GM21717 (cell line): ENCODE measurements at regions not wholly inside any gene's neighbourhood (a gene's known extent, or its start where the extent isn't known, plus 50 kb on each side); places are given as distances from the start of the nearest gene placed in this dataset.

Experiments
- ATAC-seq: cut with Tn5 transposase; IDR thresholded peaks from one replicate; pipeline ENCODE4 v1.9.1; 2021; ENCODE audit warnings: mild to moderate bottlenecking, moderate library complexity; ENCODE audit not compliant: unreplicated experiment

DNA sequence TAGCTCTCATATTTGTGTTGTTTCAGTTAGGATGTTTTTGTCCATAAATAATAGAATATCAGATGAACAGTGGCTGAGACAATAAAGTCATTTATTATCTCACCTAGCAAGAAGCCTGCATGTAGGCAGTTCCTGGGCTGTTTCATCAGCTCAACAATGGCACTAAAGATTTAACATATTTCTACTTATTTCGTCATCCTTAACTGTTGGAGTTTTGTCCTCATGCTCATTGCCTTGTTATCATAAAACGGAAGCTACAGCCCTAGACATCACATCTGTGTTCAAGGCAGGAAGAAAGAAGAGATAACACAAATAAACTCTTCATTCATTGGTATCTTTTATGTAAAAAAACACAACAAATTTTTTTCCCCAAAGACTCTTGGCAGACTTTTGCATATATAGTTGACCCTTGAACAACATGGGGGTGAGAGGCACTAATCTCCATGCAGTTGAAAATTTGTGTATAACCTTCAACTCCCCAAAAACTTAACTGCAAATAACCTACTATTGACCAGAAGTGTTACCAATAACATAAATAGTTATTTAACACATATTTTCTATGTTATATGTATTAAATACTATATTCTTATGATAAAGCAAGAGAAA, 277.2 kb upstream of the ADRA1B start:
- ATAC-seq: no peak

DNA sequence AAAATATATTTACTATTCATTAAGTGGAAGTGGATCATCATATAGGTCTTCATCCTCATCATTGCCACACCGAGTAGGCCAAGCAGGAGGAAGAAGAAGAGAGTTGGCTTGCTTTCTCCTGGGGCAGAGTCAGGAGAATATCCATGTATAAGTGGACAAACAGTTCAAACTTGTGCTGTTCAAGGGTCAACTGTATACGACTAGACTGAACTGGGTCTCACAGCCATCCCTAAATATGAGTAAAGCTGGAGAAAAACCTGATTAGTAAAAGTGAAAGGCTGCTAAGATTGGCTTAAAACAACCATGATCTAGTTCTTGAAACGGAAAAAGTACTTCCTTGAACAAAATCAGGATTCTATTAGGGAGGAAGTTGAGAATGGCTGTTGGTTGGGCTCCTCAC, 276.7 kb upstream of the ADRA1B start:
- ATAC-seq: no peak

DNA sequence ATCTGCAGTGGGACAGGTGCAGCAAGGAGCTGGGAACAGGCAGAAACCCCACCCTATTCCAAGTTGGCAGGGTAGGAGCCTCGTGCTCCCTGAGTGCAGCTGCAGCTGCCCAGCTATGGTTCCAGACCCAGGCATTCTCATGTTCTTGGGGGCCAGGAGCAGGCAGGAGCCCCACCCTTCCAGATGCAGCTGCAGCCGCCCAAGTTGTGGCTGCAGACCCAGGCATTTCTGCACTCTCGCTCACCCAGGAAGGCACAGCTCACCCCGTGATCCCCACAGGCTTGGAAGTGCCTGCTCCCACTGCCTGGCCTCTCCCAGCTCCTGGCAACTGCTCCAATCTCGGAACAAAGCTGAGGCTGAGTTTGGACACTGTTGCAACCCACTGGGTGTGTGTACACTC, 275.8 kb upstream of the ADRA1B start:
- ATAC-seq: no peak

DNA sequence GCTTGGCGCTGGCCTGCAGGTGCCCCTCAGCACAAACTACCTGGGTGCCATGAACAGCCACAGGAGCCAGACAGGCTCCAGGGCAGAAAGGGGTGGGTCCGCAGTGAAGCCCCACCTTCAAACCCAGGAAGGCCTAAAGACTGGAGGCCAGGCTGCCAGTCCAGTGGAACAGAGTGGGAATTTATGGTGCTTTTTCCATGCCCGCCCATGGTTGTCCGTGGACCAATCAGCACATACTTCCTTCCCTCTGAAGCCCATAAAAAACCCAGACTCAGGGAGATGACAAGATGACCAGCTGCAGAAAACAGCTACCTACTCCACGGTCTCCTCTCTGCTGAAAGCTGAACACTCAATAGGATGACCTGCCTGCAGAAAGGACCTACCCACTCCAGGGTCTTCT, 275.4 kb upstream of the ADRA1B start:
- no peak for ATAC-seq

DNA sequence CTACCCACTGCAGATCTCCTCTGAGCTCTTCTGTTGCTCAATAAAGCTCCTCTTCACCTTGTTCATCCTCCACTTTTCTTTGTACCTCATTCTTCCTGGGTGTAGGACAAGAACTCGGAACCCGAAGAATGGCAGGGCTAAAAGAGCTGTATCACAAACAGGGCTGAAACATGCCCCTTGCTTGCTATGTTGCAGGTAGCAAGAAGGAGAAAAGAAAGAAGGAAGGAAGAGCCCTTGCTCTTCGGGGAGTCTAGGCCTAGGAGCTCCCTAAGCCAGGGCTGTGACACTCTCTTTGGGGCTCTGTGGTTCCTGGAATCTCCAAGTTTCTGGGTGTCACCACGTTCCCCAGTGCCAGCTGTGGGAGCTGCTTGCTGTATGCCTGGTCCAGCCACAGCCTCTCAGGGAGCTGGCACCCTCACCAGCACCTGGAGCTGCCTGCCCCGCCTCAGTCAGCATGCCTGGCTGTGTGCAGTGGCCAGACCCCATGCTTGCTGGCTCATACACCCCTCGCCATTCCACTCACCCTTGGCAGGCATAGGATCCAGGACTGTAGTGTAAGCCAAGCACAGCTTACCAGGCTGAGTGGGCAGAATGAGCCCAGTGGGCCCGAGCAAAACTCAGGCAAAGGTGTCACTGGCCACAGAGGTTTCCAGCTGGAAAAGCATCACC, 274.8 kb upstream of the ADRA1B start:
- no peak for ATAC-seq

DNA sequence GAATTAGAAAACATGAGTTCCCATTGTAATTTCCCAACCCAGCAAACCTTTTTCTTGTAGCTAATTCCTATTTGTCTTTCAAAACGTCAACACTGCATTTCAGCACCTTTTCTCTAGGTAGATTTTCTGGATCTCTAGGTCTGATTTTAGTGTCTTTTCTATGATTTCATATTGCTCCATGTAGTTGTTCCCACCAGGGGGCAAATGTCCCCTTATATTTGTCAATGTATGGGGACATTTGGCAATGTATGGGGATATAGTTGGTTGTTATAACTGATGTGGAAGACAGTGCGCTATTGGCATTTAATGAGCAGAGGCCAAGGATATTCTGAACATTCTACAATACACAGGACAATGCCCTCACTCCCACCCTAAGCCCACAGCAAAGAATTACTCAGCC, 273.9 kb upstream of the ADRA1B start:
- no peak for ATAC-seq

DNA sequence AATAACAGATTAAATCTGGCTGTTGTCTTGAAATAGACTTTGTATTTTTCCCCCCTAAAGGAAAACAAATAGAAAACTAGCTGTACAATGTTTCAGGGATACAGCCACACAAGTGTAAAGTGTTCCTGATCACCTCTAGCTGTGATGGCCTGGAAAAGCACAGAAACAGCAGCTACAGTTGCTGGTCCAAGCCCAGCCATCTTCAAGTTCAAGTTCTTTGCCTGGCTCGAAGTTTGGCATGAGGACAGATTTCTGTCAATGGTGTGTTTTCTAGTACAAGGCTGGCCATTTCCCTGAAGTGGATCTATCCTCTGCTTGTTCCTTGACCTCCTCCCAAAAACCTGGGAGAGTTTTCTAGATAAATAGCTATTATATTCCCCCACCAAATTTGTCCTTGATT, 272.2 kb upstream of the ADRA1B start:
- ATAC-seq: no peak

DNA sequence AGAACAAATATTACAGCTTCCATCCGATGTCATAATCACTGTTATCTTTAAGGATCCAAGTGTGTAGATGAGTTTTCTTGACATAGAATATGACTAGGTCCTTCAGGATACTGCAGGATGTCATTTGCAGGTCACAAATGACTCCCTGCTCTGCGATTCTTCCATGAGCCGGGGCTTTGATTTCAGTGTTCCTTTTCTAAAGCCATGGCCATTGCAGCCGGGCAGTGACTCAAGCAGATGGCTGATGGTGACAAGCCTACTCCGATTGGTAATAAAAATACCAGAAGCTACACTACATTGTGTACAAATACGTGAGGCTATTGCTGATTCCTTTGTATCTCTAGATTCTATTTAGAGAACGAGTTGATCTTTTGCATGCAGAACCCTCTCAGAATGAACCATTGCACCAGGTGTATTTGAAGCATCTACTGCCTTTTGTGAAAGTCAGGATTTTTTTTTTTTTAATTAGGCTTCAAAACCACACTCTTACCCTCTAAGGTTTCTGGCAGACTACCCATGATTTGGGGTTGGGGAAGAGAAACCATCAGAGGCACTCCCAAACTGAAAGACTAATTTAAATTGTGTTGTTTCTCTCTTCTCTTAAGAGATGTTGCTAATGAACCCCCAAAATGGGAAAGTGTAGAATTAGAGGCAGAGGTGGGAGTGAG, 271.0 kb upstream of the ADRA1B start:
- ATAC-seq: no peak

DNA sequence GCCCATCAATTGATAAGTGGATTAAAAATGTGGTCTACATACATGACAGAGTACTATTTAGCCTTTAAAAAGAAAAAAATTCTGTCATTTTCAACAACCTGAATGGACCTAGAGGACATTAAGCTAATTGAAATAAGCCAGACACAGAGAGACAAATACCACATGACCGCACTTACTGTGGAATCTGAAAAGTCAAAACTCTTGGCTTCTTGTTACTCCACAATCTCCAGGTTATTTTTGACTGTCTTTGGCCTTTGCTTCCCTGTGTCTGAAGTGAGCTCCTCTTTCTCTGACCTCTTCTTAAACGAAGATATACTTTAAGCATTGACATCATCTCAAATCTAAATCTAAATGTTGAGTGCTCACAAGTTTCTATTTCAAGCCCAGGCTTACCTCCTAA, 265.5 kb upstream of the ADRA1B start:
- ATAC-seq: no peak

DNA sequence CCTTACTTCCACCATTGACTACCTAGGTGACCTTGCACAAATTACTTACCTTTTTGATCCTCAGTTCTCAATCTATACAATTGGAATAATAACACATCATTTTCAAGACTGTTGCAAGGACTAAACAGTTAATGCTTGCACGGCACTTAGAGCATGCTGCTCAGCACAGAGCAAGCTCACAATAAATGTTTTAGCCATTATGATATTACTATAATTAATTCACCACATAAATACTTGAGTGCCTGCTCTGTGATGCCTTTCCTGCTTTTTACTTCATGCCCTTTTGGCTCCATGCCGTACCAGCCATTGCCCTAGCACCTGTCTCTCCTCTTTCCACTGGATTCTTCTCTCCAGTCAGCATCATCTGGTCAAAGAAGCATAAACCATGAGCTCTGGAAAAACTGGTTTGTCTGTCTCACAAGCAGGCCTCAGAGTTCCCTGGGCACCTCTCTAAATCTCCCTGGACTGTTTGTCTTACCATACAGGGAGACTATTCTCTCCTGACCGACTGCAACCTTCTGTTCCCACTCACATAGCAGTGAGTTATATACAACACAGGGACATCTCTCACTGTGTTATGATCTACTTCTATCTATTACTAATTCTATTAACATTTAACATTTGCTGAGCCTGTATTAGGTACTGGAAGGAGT, 260.4 kb upstream of the ADRA1B start:
- ATAC-seq: no peak

DNA sequence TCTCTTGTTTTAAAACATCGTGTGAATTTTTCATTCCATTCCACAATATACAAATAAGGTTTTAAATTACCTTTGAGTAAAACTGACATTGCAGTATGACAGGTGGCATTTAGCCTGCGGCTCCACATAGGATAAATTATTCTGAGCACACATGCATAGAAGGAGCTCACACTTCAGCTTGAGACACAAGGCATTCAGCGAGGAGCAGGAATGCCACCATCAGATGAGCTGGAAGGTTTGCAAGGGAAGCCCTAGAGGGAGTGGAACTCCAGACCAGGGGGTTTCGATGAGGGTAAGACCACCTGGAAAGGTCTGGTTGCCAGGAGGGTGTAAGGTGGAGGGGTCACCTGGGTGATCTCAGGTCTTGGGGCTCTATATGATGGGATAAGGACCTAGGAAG, 259.0 kb upstream of the ADRA1B start:
- no peak for ATAC-seq

DNA sequence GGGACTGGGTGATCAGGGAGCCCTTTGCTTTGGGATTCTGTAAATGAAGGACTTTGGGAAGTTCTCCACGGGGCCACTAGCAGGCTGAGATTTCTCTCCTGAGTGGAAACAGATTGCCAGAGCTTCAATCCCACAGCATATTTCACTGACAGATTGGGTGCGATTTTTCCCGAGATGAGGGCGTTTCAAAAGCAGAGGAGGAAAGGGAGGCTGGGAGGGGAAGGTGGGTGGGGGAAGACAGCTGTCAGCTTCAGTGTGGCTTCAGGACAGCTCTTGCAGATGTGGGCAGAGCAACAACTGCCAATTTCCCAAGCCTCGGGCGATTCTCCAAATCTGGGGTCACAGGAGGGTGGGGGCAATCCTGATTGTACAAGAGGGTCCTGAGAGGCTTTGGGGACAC, 258.5 kb upstream of the ADRA1B start:
- ATAC-seq: no peak

DNA sequence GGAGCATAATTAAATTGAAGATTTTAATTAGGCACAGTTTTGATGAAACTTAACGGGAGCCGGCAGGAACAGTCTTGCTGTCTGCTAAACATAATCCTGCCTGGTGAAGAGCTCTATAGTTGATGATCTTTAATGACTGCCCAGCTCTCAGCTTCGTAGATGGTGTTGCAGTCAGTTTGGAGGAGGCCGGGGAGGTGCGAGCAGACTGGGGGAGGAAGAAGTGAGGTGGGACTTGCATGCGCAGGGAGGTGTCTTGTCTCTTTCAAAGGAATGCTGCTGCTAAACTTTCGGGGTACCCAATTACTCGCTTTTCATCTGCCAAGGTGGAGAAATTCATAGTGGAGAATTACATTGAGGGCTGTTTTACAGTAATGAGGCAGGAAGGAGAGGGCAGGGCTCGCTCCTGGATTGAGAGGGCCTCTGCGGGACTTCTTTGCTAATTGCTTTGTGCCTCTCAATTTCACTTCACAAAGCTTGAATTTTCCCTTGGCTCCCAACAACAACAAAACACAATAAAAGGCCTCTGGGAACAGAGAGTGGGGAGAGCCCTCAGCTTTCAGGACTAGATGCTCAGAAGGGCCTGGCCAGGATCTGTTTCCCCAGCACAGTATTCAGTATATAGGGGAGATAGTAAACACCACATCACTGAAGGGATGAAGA, 257.9 kb upstream of the ADRA1B start:
- no peak for ATAC-seq

DNA sequence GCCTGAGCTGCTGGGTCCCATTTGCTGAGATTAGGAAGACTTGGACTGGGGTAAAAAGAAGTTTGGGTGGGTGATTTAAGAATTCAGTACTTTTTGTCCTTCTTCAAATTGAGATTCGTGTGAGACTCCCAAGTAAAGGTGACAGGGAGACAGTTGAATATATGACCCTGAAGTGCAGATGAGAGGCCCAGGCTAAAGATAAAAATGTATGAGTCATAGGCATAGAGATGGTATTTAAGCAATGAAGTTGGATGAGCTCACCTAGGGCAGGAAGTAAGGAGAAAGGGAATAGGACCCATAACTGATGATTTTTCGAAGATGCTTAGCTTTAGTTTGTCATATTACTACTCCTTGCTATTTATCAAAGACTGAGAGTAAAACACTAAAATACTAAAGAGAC, 255.9 kb upstream of the ADRA1B start:
- no peak for ATAC-seq

DNA sequence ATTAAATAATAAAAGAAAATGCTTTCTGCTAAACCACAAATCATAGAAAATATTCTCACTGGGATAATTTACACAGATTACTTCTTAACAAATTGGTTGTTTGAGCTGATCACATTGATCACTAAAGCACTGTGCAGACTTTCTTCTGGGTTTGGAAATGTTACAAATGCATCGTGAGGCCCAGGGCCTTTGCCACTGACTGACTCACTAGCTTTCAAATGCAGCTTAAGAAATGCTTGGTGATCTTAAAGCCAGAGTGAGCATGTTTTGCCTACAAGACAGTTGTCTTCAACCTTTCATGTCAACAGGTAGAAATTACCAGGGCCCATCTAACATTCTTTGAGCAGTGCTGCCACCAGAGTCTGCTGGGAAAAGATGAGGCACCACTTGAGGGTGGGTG, 252.3 kb upstream of the ADRA1B start:
- ATAC-seq: no peak

DNA sequence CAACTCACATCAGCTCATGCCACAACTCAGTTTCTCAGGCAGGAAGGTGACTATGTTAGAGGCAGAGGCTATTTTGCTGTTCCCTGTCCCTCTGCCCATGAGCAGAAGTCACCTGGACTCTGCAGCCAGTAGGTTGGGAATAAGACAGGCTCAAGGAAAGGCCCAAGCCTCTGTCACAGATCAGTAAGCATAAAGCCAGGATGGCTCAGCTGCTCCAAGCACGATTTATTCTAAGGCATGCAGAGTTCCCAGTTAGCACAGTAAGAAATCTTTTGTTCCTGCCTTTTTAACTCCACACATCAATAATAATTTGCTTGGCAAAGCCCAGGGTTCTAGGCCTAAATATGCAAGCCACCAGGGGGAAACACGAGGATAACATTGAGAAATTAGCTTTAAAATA, 249.0 kb upstream of the ADRA1B start:
- no peak for ATAC-seq

DNA sequence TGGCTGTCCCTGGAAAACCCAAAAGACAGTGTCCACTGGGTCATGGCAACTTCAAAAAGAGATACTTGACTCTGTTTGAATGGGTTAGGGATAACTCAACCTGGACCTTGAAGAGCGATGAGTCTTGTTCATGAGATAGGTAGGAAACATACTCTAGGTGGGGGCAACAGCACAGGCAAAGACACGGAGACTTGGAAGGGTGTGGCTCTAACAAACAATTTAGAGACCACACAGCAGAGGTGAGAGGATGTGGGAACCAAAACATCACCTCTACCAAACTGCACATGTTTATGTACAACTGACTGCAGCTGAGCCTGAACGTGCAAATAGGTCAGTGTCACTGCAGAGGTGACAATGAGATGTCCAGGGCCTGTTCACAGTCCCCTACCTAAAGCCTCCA, 247.7 kb upstream of the ADRA1B start:
- ATAC-seq: no peak

DNA sequence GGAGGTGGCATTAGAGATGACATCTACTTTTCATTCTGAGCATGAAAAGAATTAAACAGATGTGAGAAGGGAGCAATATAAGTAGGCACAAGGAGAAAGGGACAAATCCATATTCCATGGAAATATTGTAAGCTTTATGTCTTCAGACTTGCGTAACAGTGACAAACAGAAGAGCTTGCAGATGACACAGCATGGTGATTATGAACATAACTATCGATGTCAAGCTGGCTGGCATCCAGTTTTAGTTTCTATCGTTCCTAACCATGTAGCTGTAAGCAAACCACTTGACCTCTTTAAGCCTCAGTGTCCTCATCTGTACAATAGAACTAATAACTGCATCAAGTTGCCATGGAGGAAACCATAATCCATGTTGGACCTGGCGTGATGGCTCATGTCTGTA, 246.7 kb upstream of the ADRA1B start:
- no peak for ATAC-seq

DNA sequence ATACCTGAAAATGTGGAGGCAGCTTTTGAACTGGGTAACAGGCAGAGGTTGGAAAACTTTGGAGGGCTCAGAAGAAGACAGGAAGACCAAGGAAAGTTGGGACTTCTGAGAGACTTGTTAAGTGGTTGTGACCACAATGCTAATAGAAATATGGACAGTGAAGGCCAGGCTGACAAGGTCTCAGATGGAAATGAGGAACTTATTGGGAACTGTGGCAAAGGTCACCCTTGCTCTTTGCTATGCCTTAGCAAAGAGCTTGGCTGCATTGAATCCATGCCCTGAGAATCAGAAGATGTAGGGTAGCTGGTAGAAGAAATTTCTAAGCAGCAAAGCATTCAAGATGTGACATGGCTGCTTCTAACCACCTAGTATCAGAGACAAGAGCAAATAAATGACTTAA, 244.4 kb upstream of the ADRA1B start:
- no peak for ATAC-seq

DNA sequence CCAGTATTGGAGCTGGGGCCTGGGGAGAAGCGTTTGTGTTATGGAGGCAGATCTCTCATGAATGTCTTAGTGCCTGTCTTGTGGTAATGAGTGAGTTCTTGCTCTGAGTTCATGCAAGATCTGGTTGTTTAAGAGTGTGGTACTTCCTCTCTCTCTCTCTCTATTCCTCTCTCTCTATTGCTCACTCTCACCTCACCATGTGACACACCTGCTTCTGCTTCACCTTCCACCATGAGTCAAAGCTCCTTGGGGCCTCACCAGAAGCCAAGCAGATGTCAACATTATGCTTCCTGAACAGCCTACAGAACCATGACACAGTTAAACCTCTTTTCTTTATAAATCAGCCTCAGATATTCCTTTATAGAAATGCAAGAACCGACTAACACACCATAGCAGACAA, 242.7 kb upstream of the ADRA1B start:
- no peak for ATAC-seq

DNA sequence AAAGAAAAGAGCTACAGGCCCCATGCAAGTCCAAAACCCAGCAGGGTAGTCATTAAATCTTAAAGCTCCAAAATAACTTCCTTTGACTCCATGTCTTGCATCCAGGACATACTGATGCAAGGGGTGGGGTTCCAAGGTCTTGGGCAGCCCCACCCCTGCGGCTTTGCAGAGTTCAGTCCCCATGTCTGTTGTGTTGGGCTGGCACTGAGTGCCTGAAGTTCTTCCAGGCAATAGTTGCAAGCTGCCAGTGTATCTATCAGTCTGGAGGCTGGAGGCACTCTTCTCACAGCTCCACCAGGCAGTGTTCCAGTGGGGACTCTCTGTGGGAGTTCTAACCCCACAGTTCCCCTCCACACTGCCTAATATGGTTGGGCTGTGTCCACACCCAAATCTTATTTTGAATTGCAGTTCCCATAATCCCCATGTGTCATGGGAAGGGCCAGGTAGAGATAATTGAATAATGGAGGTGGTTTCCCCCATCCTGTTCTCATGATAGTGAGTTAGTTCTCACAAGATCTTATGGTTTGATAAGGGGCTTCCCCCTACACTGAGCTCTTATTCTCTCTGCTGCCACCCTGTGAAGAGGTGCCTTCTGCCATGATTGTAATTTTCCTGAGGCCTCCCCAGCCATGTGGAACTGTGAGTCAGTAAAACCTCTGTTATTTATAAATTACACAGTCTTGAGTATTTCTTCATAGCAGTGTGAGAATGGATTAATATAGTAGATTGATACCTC, 237.5 kb upstream of the ADRA1B start:
- ATAC-seq: no peak
